GM12878 (cell line): ENCODE measurements at regions not wholly inside any gene's neighbourhood (a gene's known extent, or its start where the extent isn't known, plus 50 kb on each side); places are given as distances from the start of the nearest gene placed in this dataset.

Experiments used
- ATAC-seq: fragments of 200-7000 bp; cut with Tn5 transposase; 3 replicates; pipeline ENCODE4 v1.9.1; 2020; ENCODE audit warnings: mild to moderate bottlenecking, moderate library complexity
- BruUV-seq: library from RNA; stranded (reverse); fragments of 400-500 nt; replicated peaks from 2 replicates; lab custom pipeline; 2021; lab: Mats Ljungman, UMichigan
- CTCF ChIA-PET: fragments of 300-600 bp; sonication (Branson Sonifier 250); formaldehyde crosslinking; extraction: SDS; loops from one replicate; lab custom pipeline; 2021; ENCODE audit warnings: inconsistent platforms; lab: Yijun Ruan, JAX
- POLR2A ChIA-PET: fragments of 350-600 bp; formaldehyde crosslinking; extraction: SDS; loops from one replicate; lab custom pipeline; 2021; ENCODE audit warnings: inconsistent platforms; lab: Charles Lee
- RAD21 ChIA-PET: fragments of 300-600 bp; sonication (Branson Sonifier 250); formaldehyde crosslinking; loops from one replicate; lab custom pipeline; 2023; ENCODE audit warnings: antibody characterized with exemption; ENCODE audit not compliant: unreplicated experiment; lab: Charles Lee
- SMC1A ChIA-PET: fragments of 300-600 bp; sonication (Branson Sonifier 250); formaldehyde crosslinking; loops from one replicate; lab custom pipeline; 2023; ENCODE audit not compliant: unreplicated experiment, uncharacterized antibody; lab: Charles Lee
- DNase-seq: peaks from one replicate; pipeline ENCODE4 v3.0.0-alpha.2; 2011; ENCODE audit warnings: low read depth, low spot score
- FAIRE-seq: peaks from 3 replicates; lab custom pipeline; 2011; peaks lifted over from hg19 to GRCh38; lab: Jason Lieb, UNC
- H2AFZ ChIP-seq: 2 replicates; pipeline ENCODE4 v1.6.0; 2011; ENCODE audit warnings: low read depth, low read length, control low read depth; ENCODE audit not compliant: control insufficient read depth
- H3K27ac ChIP-seq: 2 replicates; pipeline ENCODE4 v1.5.1; 2011; ENCODE audit warnings: control low read depth; ENCODE audit not compliant: control insufficient read depth, insufficient read depth
- H3K27me3 ChIP-seq, 2 experiments: replicated peaks in 1 of 2; 2 replicates each; pipeline versions ENCODE4 v1.6.0 to v1.6.1; 2011; ENCODE audit warnings: low read length in 1 of 2; ENCODE audit not compliant: control insufficient read depth in 2 of 2, insufficient read depth in 2 of 2
- H3K36me3 ChIP-seq, 2 experiments: 2 replicates each; pipeline ENCODE4 v1.5.1; 2011; ENCODE audit warnings: low read length in 1 of 2; ENCODE audit not compliant: control insufficient read depth in 2 of 2, insufficient read depth in 2 of 2
- H3K4me1 ChIP-seq: 2 replicates; pipeline ENCODE4 v1.6.1; 2011; ENCODE audit warnings: mild to moderate bottlenecking, low read length, moderate library complexity, mixed read lengths; ENCODE audit not compliant: control insufficient read depth, insufficient read depth
- H3K4me2 ChIP-seq: 2 replicates; pipeline ENCODE4 v1.6.0; 2011; ENCODE audit warnings: control low read depth; ENCODE audit not compliant: control insufficient read depth, insufficient read depth
- H3K4me3 ChIP-seq: fragments of 200-600 bp; sonication (generic); 2 replicates; pipeline ENCODE4 v1.5.1; 2016
- H3K79me2 ChIP-seq: 2 replicates; pipeline ENCODE4 v1.6.0; 2011; ENCODE audit warnings: low read length; ENCODE audit not compliant: control insufficient read depth, insufficient read depth
- H3K9ac ChIP-seq: 2 replicates; pipeline ENCODE4 v1.8.0; 2011; ENCODE audit warnings: low read length, control low read depth, mixed read lengths; ENCODE audit not compliant: control insufficient read depth, insufficient read depth
- H3K9me3 ChIP-seq: replicated peaks from 3 replicates; pipeline ENCODE4 v1.5.1; 2011; ENCODE audit warnings: mild to moderate bottlenecking, low read length; ENCODE audit not compliant: control insufficient read depth, insufficient read depth
- H4K20me1 ChIP-seq: 2 replicates; pipeline ENCODE4 v1.6.0; 2011; ENCODE audit not compliant: control insufficient read depth, insufficient read depth
- ASH2L ChIP-seq: fragments of 300-600, 200-600 bp; sonication (generic); IDR thresholded peaks from 2 replicates; pipeline ENCODE4 v1.6.1; 2017; ENCODE audit warnings: low read depth, mild to moderate bottlenecking, borderline replicate concordance
- BMI1 ChIP-seq: fragments of 450-650 bp; IDR thresholded peaks from 2 replicates; pipeline ENCODE4 v1.6.1; 2016; ENCODE audit warnings: mild to moderate bottlenecking, moderate library complexity, borderline replicate concordance
- CHD2 ChIP-seq: IDR thresholded peaks from 2 replicates; pipeline ENCODE4 v1.6.1; 2011; ENCODE audit warnings: low read depth, low read length, improper control_type of control experiment, borderline replicate concordance
- FOS ChIP-seq: IDR thresholded peaks from 3 replicates; pipeline ENCODE4 v1.6.1; 2011; ENCODE audit warnings: borderline replicate concordance; ENCODE audit not compliant: insufficient read length; ENCODE audit errors: extremely low read depth
- GATAD2B ChIP-seq: fragments of 450-650 bp; conservative IDR thresholded peaks from 2 replicates; pipeline ENCODE4 v1.6.1; 2017; ENCODE audit warnings: low read depth, mild to moderate bottlenecking, moderate library complexity
- HDAC6 ChIP-seq: fragments of 200-600 bp; sonication (generic); IDR thresholded peaks from one replicate; pipeline ENCODE4 v1.8.0; 2017; ENCODE audit warnings: antibody characterized with exemption; ENCODE audit not compliant: unreplicated experiment
- IRF5 ChIP-seq: fragments of 450-650 bp; IDR thresholded peaks from 2 replicates; pipeline ENCODE4 v1.6.1; 2017; ENCODE audit warnings: borderline replicate concordance
- NFIC ChIP-seq: IDR thresholded peaks from 2 replicates; pipeline ENCODE4 v1.6.1; 2012; ENCODE audit warnings: low read depth, mild to moderate bottlenecking, inconsistent platforms, low read length, moderate library complexity
- NFYB ChIP-seq: IDR thresholded peaks from 2 replicates; pipeline ENCODE4 v1.6.1; 2011; ENCODE audit warnings: low read depth, mild to moderate bottlenecking, low read length, improper control_type of control experiment, moderate library complexity; ENCODE audit not compliant: insufficient read depth
- RCOR1 ChIP-seq: conservative IDR thresholded peaks from 2 replicates; pipeline ENCODE4 v1.6.1; 2012; ENCODE audit warnings: low read depth, low read length, improper control_type of control experiment
- RELA ChIP-seq: fragments of 450-650 bp; IDR thresholded peaks from 2 replicates; pipeline ENCODE4 v1.8.0; 2014; ENCODE audit warnings: borderline replicate concordance; ENCODE audit not compliant: partially characterized antibody
- STAT3 ChIP-seq: IDR thresholded peaks from 2 replicates; pipeline ENCODE4 v1.6.1; 2011; ENCODE audit warnings: low read depth, low read length, improper control_type of control experiment
- SUZ12 ChIP-seq: fragments of 200-600 bp; sonication (generic); IDR thresholded peaks from one replicate; pipeline ENCODE4 v1.6.1; 2018; ENCODE audit warnings: antibody characterized with exemption, mild to moderate bottlenecking; ENCODE audit not compliant: unreplicated experiment
- ZBTB11 ChIP-seq: fragments of 450-650 bp; formaldehyde crosslinking; IDR thresholded peaks from 2 replicates; pipeline ENCODE4 v1.5.0; 2022; ENCODE audit warnings: mild to moderate bottlenecking, missing genetic modification characterization
- WGBS: methylation state at CpG from one replicate; pipeline ENCODE4 v1.1.6; 2016; ENCODE audit warnings: low lambda C conversion rate; ENCODE audit not compliant: insufficient replicate concordance, insufficient coverage; ENCODE audit errors: missing lambda C conversion rate; 5-methylcytosine and 5-hydroxymethylcytosine counted together
- in situ Hi-C: fragments of 300-500 bp; cut with MboI; formaldehyde crosslinking; loops from 9 replicates; pipeline ENCODE4 v1.14.3; 2018; ENCODE audit warnings: mixed read lengths
- intact Hi-C: fragments of 100-400 bp; cut with micrococcal nuclease; formaldehyde crosslinking; loops from one replicate; pipeline ENCODE4 v1.14.2; 2022; ENCODE audit not compliant: unreplicated experiment
- TF ChIP-seq, protein P1 (sequence below): fragments of 450-650 bp; IDR thresholded peaks from 2 replicates; pipeline ENCODE4 v1.6.1; 2016; ENCODE audit warnings: mild to moderate bottlenecking, moderate library complexity, borderline replicate concordance

DNA sequence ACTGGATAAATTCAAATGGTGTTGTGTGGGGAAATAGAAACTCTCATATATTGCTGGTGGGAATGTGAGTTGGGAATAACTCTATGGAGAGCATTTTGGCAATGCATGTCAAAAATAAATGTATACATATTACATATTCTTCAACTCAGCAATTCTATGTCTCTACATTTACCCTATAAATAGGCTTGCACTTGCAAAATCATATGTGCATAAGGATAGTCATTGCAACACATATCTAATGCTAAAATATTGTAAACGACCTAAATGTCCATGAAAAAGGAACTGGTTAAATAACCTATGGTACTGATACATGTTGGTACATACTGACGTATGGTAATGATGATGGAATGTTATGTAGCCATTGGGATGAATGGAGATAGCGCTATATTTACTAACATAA, 94.5 kb upstream of the CHD1 start:
- ATAC-seq (no peak), FAIRE-seq (no peak), DNase-seq (no peak)
- POLR2A ChIA-PET, result no interaction called here
- WGBS, result 67% methylated on average over 3 of the region's 3 CpGs
- Histone ChIP-seq H3K27me3 (no peaks in the 10 kb centered on the region), H3K9me3 (no peaks in the 10 kb centered on the region), H3K9ac (no peak overlapping the region), H3K4me1 (peaks cover 27% of the 10 kb centered on the region), H3K27ac (no peak overlapping the region), H2AFZ (no peak overlapping the region), H3K79me2 (no peaks in the 10 kb centered on the region), H3K36me3 (no peaks in the 10 kb centered on the region), H4K20me1 (no peaks in the 10 kb centered on the region), H3K4me2 (no peak overlapping the region), H3K4me3 (no peak overlapping the region)
- no TSS peak for BruUV-seq
- intact Hi-C loops, result no loop called here
- SMC1A ChIA-PET, result interaction anchor here (1.1 kb wide), 1 partner anchor 8 kb away, joined by 4 read pairs; no protein-coding TSS in a partner anchor
- CTCF ChIA-PET, result no interaction called here
- in situ Hi-C loops, result no loop called here
- RAD21 ChIA-PET, result no interaction called here
- TF ChIP-seq STAT3, result no peak
- no peak for TF ChIP-seq GATAD2B
- no peak for TF ChIP-seq RELA
- no peak for TF ChIP-seq NFIC
- no peak for TF ChIP-seq CHD2
- no peak for TF ChIP-seq RCOR1
- no peak for TF ChIP-seq FOS
- no peak for TF ChIP-seq HDAC6
- no peak for TF ChIP-seq NFYB
- no peak for TF ChIP-seq ASH2L
- TF ChIP-seq SUZ12, result no peak
- TF ChIP-seq IRF5, result no peak
- no peak for TF ChIP-seq BMI1
- TF ChIP-seq ZBTB11 (CRISPR knock-in tag), result no peak
- TF ChIP-seq, protein P1, sequence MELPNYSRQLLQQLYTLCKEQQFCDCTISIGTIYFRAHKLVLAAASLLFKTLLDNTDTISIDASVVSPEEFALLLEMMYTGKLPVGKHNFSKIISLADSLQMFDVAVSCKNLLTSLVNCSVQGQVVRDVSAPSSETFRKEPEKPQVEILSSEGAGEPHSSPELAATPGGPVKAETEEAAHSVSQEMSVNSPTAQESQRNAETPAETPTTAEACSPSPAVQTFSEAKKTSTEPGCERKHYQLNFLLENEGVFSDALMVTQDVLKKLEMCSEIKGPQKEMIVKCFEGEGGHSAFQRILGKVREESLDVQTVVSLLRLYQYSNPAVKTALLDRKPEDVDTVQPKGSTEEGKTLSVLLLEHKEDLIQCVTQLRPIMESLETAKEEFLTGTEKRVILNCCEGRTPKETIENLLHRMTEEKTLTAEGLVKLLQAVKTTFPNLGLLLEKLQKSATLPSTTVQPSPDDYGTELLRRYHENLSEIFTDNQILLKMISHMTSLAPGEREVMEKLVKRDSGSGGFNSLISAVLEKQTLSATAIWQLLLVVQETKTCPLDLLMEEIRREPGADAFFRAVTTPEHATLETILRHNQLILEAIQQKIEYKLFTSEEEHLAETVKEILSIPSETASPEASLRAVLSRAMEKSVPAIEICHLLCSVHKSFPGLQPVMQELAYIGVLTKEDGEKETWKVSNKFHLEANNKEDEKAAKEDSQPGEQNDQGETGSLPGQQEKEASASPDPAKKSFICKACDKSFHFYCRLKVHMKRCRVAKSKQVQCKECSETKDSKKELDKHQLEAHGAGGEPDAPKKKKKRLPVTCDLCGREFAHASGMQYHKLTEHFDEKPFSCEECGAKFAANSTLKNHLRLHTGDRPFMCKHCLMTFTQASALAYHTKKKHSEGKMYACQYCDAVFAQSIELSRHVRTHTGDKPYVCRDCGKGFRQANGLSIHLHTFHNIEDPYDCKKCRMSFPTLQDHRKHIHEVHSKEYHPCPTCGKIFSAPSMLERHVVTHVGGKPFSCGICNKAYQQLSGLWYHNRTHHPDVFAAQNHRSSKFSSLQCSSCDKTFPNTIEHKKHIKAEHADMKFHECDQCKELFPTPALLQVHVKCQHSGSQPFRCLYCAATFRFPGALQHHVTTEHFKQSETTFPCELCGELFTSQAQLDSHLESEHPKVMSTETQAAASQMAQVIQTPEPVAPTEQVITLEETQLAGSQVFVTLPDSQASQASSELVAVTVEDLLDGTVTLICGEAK, result no peak
